ENCODE measurements at regions not wholly inside any gene's neighbourhood (a gene's known extent, or its start where the extent isn't known, plus 50 kb on each side); places are given as distances from the start of the nearest gene placed in this dataset.
A peak's percentile ranks its signal among the peaks of the same experiment; 100 is the strongest.

GRCh38 chr10:29130190-29130673 is 158.6 kb upstream of the LYZL1 start:
- TF ChIP-seq CTCF (IDR thresholded peaks at IDR 0.05) (peak; percentile 75), EZH2phosphoT487 (IDR thresholded peaks at IDR 0.05) (no peak)

Data from neural progenitor cell (in vitro differentiated cells).